T-cell (primary cell): ENCODE measurements at regions not wholly inside any gene's neighbourhood (a gene's known extent, or its start where the extent isn't known, plus 50 kb on each side); places are given as distances from the start of the nearest gene placed in this dataset.
"Not testable (repeated sequence)": the region's sequence is repeated elsewhere in the genome, so short reads cannot be mapped to it uniquely, and the experiment has no call there.

ENCODE experiments used
- ATAC-seq, 4 experiments: fragments of 200-7000 bp in 3 of 4; fragments of 150-1000 bp in 1 of 4; cut with Tn5 transposase; replicated peaks in 1 of 4; 1 replicate in 3 of 4; 2 replicates in 1 of 4; pipeline ENCODE4 v1.10.0; 2021; ENCODE audit warnings: moderate library complexity in 3 of 4, mild to moderate bottlenecking in 2 of 4, moderate number of reproducible peaks in 1 of 4
- CTCF ChIA-PET, 2 donors: fragments of 300-600 bp; sonication (Branson Sonifier 250); formaldehyde crosslinking; loops; one replicate each; lab custom pipeline; 2022; ENCODE audit warnings: antibody characterized with exemption in 2 of 2; lab: Charles Lee
- POLR2A ChIA-PET, 2 donors: fragments of 300-600 bp; sonication (Branson Sonifier 250); formaldehyde crosslinking; loops; one replicate each; lab custom pipeline; 2022; ENCODE audit warnings: antibody characterized with exemption in 2 of 2; lab: Charles Lee
- DNase-seq, 35 experiments: peaks; one replicate each; pipeline versions ENCODE4 v3.0.0 to v3.0.0-alpha.2; 2013 to 2023
- H3K27ac ChIP-seq: one replicate; pipeline ENCODE4 v1.5.1; 2013; ENCODE audit warnings: low read length
- H3K27me3 ChIP-seq, 2 experiments: replicated peaks in 1 of 2; 1 replicate in 1 of 2; 2 replicates in 1 of 2; pipeline versions ENCODE4 v1.6.1 to v1.7.0; 2013; ENCODE audit warnings: low read length in 1 of 2, mixed read lengths in 1 of 2; ENCODE audit not compliant: control insufficient read depth in 2 of 2, insufficient read depth in 2 of 2; ENCODE audit errors: extremely low read depth in 1 of 2
- H3K36me3 ChIP-seq, 2 donors: 1 replicate in 1 of 2; 2 replicates in 1 of 2; pipeline versions ENCODE4 v1.6.1 to v1.7.0; 2013; ENCODE audit warnings: low read length in 1 of 2; ENCODE audit not compliant: control insufficient read depth in 2 of 2, insufficient read depth in 1 of 2; ENCODE audit errors: extremely low read depth in 1 of 2
- H3K4me1 ChIP-seq, 2 experiments: 1 replicate in 1 of 2; 2 replicates in 1 of 2; pipeline versions ENCODE4 v1.6.1 to v1.7.0; 2013; ENCODE audit warnings: low read length in 2 of 2, mixed read lengths in 1 of 2; ENCODE audit not compliant: insufficient read depth in 2 of 2, control insufficient read depth in 1 of 2; ENCODE audit errors: extremely low read depth in 1 of 2
- H3K4me3 ChIP-seq, 2 donors: 1 replicate in 1 of 2; 2 replicates in 1 of 2; pipeline versions ENCODE4 v1.5.1 to v1.7.0; 2013; ENCODE audit warnings: mild to moderate bottlenecking in 2 of 2, low read length in 1 of 2, moderate library complexity in 1 of 2; ENCODE audit not compliant: control insufficient read depth in 1 of 2; ENCODE audit errors: extremely low read depth in 1 of 2
- H3K9me3 ChIP-seq: 2 replicates; pipeline ENCODE4 v1.7.0; 2013
- H3K27ac Mint-ChIP-seq, 2 donors: one replicate each; pipeline ENCODE4 v1.8.0; 2020 to 2021; ENCODE audit warnings: mild to moderate bottlenecking in 2 of 2, mixed read lengths in 2 of 2
- H3K27me3 Mint-ChIP-seq, 2 donors: one replicate each; pipeline ENCODE4 v1.8.0; 2021 to 2022; ENCODE audit warnings: mixed read lengths in 2 of 2
- H3K36me3 Mint-ChIP-seq: one replicate; pipeline ENCODE4 v1.8.0; 2021; ENCODE audit warnings: mixed read lengths
- H3K4me1 Mint-ChIP-seq, 3 donors: one replicate each; pipeline ENCODE4 v1.8.0; 2020 to 2022; ENCODE audit warnings: mixed read lengths in 3 of 3, mild to moderate bottlenecking in 1 of 3
- H3K4me3 Mint-ChIP-seq, 3 donors: one replicate each; pipeline ENCODE4 v1.8.0; 2020 to 2022; ENCODE audit warnings: mild to moderate bottlenecking in 3 of 3, mixed read lengths in 3 of 3, moderate library complexity in 3 of 3
- H3K9me3 Mint-ChIP-seq, 3 donors: one replicate each; pipeline ENCODE4 v1.8.0; 2020 to 2022; ENCODE audit warnings: mixed read lengths in 3 of 3
- WGBS: methylation state at CpG from one replicate; pipeline ENCODE4 v1.1.5; 2013; ENCODE audit warnings: missing lambda C conversion rate; ENCODE audit not compliant: insufficient coverage; 5-methylcytosine and 5-hydroxymethylcytosine counted together

GRCh38 chr12:53871367-53871766, 67.3 kb upstream of the HOXC13 start:
- Histone ChIP-seq H3K4me3 (no peak overlapping the region), H3K36me3 (no peaks in the 10 kb centered on the region), H3K27me3 (peaks cover 4 to 23% of the 10 kb centered on the region in 2 experiments), H3K27ac (no peak overlapping the region), H3K4me1 (no peaks in the 10 kb centered on the region), H3K9me3 (no peaks in the 10 kb centered on the region)
- H3K36me3 Mint-ChIP-seq, result no peaks in the 10 kb centered on the region
- no peak overlapping the region for H3K27ac Mint-ChIP-seq
- ATAC-seq, result no peak
- POLR2A ChIA-PET, result no interaction called here
- H3K4me1 Mint-ChIP-seq, result no peaks in the 10 kb centered on the region
- no peaks in the 10 kb centered on the region for H3K9me3 Mint-ChIP-seq
- H3K27me3 Mint-ChIP-seq, result peaks cover 57 to 63% of the 10 kb centered on the region in 2 donors
- DNase-seq, result no peak
- CTCF ChIA-PET, result no interaction called here
- no peak overlapping the region for H3K4me3 Mint-ChIP-seq

GRCh38 chr12:53872367-53872766, 66.3 kb upstream of the HOXC13 start:
- DNase-seq, result no peak

DNA sequence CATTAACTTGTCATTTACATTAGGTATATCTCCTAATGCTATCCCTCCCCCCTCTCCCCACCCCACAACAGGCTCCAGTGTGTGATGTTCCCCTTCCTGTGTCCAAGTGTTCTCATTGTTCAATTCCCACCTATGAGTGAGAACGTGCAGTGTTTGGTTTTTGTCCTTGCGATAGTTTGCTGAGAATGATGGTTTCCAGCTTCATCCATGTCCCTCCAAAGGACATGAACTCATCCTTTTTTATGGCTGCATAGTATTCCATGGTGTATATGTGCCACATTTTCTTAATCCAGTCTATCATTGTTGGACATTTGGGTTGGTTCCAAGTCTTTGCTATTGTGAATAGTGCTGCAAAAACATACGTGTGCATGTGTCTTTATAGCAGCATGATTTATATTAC, 60.7 kb upstream of the HOXC13 start:
- POLR2A ChIA-PET, H3K4me3 Mint-ChIP-seq, H3K4me3 ChIP-seq, H3K27ac ChIP-seq, H3K36me3 Mint-ChIP-seq, H3K27ac Mint-ChIP-seq, H3K4me1 Mint-ChIP-seq, H3K4me1 ChIP-seq, ATAC-seq, CTCF ChIA-PET, H3K27me3 ChIP-seq, DNase-seq, H3K9me3 ChIP-seq, H3K36me3 ChIP-seq: not testable (repeated sequence)
- Mint-ChIP-seq H3K27me3 (peaks cover 43 to 46% of the 10 kb centered on the region in 2 donors), H3K9me3 (peaks cover 0 to 14% (median 0%) of the 10 kb centered on the region in 3 donors)
- WGBS, result no CpG with 5 or more reads among the region's 3 CpGs

More at GRCh38 chr12:53872367-53872766, 66.3 kb upstream of the HOXC13 start:
- H3K27me3 Mint-ChIP-seq, result peaks cover 56 to 64% of the 10 kb centered on the region in 2 donors
- WGBS, result 60% methylated on average over 1 of the region's 2 CpGs
- CTCF ChIA-PET, result no interaction called here
- H3K4me3 Mint-ChIP-seq, result no peak overlapping the region
- H3K27me3 ChIP-seq, result peaks cover 3 to 26% of the 10 kb centered on the region in 2 experiments
- no peak overlapping the region for H3K27ac Mint-ChIP-seq
- POLR2A ChIA-PET, result no interaction called here
- H3K4me1 Mint-ChIP-seq, result no peaks in the 10 kb centered on the region
- H3K4me1 ChIP-seq, result no peaks in the 10 kb centered on the region
- H3K9me3 ChIP-seq, result no peaks in the 10 kb centered on the region
- H3K4me3 ChIP-seq, result no peak overlapping the region
- no peaks in the 10 kb centered on the region for H3K36me3 Mint-ChIP-seq
- H3K9me3 Mint-ChIP-seq, result no peaks in the 10 kb centered on the region
- ATAC-seq, result no peak
- no peak overlapping the region for H3K27ac ChIP-seq
- H3K36me3 ChIP-seq, result no peaks in the 10 kb centered on the region

DNA sequence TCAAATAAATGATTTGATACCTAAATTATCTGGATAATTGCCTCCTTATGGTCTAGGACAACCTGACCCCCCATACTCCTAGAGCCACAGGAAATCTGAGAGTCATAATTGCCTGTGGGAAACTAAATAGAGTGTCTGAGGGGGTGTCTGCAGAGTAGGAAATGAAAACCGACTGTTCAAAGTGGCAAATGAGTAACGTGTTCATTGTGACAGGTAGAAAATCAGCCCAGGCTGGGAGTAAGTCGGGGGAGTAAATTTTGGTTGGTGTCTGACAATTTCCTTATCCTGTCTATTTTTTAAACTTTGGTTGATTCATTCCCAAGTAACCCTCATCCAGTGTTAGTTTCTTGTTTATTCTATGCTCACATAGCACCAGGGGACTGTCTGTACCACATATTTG, 51.6 kb upstream of the HOXC13 start:
- POLR2A ChIA-PET, result no interaction called here
- peaks cover 51 to 55% of the 10 kb centered on the region in 2 donors for H3K27me3 Mint-ChIP-seq
- Histone ChIP-seq H3K4me3 (no peak overlapping the region), H3K9me3 (no peaks in the 10 kb centered on the region), H3K27me3 (peaks cover 9 to 10% of the 10 kb centered on the region in 2 experiments), H3K36me3 (no peaks in the 10 kb centered on the region), H3K4me1 (no peaks in the 10 kb centered on the region), H3K27ac (no peak overlapping the region)
- no peak overlapping the region for H3K27ac Mint-ChIP-seq
- DNase-seq (no peak), ATAC-seq (no peak)
- H3K36me3 Mint-ChIP-seq, result no peaks in the 10 kb centered on the region
- H3K4me1 Mint-ChIP-seq, result no peaks in the 10 kb centered on the region
- no peak overlapping the region for H3K4me3 Mint-ChIP-seq
- CTCF ChIA-PET, result no interaction called here
- no CpG with 5 or more reads among the region's 3 CpGs for WGBS
- no peaks in the 10 kb centered on the region for H3K9me3 Mint-ChIP-seq

GRCh38 chr12:53887881-53888280, 50.8 kb upstream of the HOXC13 start:
- no peak overlapping the region for H3K4me3 Mint-ChIP-seq
- no peak overlapping the region for H3K27ac Mint-ChIP-seq
- peaks cover 50 to 59% of the 10 kb centered on the region in 2 donors for H3K27me3 Mint-ChIP-seq
- Histone ChIP-seq H3K9me3 (no peaks in the 10 kb centered on the region), H3K36me3 (no peaks in the 10 kb centered on the region), H3K27ac (no peak overlapping the region), H3K27me3 (peaks cover 9 to 11% of the 10 kb centered on the region in 2 experiments), H3K4me3 (no peak overlapping the region), H3K4me1 (no peaks in the 10 kb centered on the region)
- CTCF ChIA-PET, result no interaction called here
- DNase-seq, result no peak
- no peaks in the 10 kb centered on the region for H3K4me1 Mint-ChIP-seq
- H3K36me3 Mint-ChIP-seq, result no peaks in the 10 kb centered on the region
- no CpG with 5 or more reads among the region's 2 CpGs for WGBS
- H3K9me3 Mint-ChIP-seq, result no peaks in the 10 kb centered on the region
- no peak for ATAC-seq
- POLR2A ChIA-PET, result interaction anchor here in 1 of 2 donors (0.6 kb wide), 1 partner anchor 16 kb away, joined by 10 read pairs; no protein-coding TSS in a partner anchor
